ENCODE measurements at regions not wholly inside any gene's neighbourhood (a gene's known extent, or its start where the extent isn't known, plus 50 kb on each side); places are given as distances from the start of the nearest gene placed in this dataset.
"Not testable (repeated sequence)": the region's sequence is repeated elsewhere in the genome, so short reads cannot be mapped to it uniquely, and the experiment has no call there.

- not testable (repeated sequence) for H3K4me1 ChIP-seq (ENCODE audit: control insufficient read depth in 3 of 3, insufficient read depth in 3 of 3, low read length in 3 of 3); H3K27me3 ChIP-seq (ENCODE audit: control insufficient read depth in 3 of 3, insufficient read depth in 3 of 3, low read length in 3 of 3); H3K9me3 ChIP-seq (ENCODE audit: control insufficient read depth in 3 of 3, low read length in 3 of 3); H3K36me3 ChIP-seq (ENCODE audit: control insufficient read depth in 3 of 3, insufficient read depth in 3 of 3, low read length in 3 of 3); H3K9ac ChIP-seq (ENCODE audit: low read depth in 1 of 3, low read length in 3 of 3); H3K4me3 ChIP-seq (ENCODE audit: low read length in 3 of 3); H3K27ac ChIP-seq (ENCODE audit: low read depth, low read length)
Observed at GRCh38 chr1:149356152-149356551, 118.7 kb upstream of the NBPF19 start.

- H3K4me3 ChIP-seq (ENCODE audit: low read length in 3 of 3); H3K4me1 ChIP-seq (ENCODE audit: control insufficient read depth in 3 of 3, insufficient read depth in 3 of 3, low read length in 3 of 3); H3K27ac ChIP-seq (ENCODE audit: low read depth, low read length); H3K9me3 ChIP-seq (ENCODE audit: control insufficient read depth in 3 of 3, low read length in 3 of 3); H3K9ac ChIP-seq (ENCODE audit: low read depth in 1 of 3, low read length in 3 of 3); H3K27me3 ChIP-seq (ENCODE audit: control insufficient read depth in 3 of 3, insufficient read depth in 3 of 3, low read length in 3 of 3); H3K36me3 ChIP-seq (ENCODE audit: control insufficient read depth in 3 of 3, insufficient read depth in 3 of 3, low read length in 3 of 3): not testable (repeated sequence)
Observed at GRCh38 chr1:149360351-149360750, 114.5 kb upstream of the NBPF19 start.

DNA sequence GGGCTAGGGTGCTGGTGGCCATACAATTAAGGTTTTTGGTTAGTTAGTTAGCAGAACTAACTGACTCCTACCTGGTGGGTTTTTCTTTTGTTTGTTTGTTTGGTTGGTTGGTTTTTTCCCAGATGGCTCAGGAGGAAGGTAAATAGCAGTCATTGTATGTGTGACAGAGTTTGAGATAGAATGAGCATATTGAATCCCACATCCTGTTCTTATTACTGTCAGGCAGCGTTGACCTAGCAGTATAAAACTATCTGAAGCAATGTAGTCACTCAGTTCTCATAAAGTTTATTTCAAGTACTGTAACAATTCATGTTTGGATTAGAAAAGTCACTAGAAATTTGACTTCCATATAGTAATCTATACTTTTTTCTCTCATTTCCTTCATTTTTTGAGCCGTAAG is 113.5 kb upstream of the NBPF19 start:
- not testable (repeated sequence) for H3K4me3 ChIP-seq (ENCODE audit: low read length in 3 of 3); H3K9me3 ChIP-seq (ENCODE audit: control insufficient read depth in 3 of 3, low read length in 3 of 3); H3K36me3 ChIP-seq (ENCODE audit: control insufficient read depth in 3 of 3, insufficient read depth in 3 of 3, low read length in 3 of 3); H3K9ac ChIP-seq (ENCODE audit: low read depth in 1 of 3, low read length in 3 of 3); H3K27me3 ChIP-seq (ENCODE audit: control insufficient read depth in 3 of 3, insufficient read depth in 3 of 3, low read length in 3 of 3); H3K27ac ChIP-seq (ENCODE audit: low read depth, low read length); H3K4me1 ChIP-seq (ENCODE audit: control insufficient read depth in 3 of 3, insufficient read depth in 3 of 3, low read length in 3 of 3)

DNA sequence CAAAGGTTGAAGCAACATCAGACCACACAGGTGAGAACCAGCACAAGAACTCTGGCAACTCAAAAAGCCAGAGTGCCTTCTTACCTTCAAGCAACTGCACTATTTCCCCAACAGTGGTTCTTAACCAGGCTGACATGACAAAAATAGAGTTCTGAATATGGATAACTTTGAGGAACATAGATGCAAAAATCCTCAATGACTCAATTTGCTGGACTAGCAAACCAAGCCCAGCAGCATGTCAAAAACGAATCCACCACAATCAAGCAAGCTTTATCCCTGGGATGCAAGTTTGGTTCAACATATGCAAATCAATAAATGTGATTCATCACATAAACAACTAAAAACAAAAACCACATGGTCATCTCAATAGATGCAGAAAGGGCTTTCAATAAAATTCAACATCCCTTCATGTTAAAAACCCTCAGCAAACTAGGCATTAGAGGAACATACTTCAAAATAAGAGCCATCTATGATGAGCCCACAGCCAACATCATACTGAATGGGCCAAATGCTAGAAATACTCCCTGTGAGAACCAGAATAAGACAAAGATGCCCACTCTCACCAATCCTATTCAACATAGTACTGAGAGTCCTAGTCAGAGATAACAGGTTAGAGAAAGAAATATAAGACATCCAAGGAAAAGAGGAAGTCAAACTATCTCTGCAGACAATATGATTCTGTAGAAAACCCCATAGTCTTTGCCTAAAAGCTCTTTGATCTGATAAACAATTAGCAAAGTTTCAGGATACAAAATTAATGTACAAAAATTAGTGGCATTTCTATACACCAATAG is 110.5 kb upstream of the NBPF19 start:
- not testable (repeated sequence) for H3K4me1 ChIP-seq (ENCODE audit: control insufficient read depth in 3 of 3, insufficient read depth in 3 of 3, low read length in 3 of 3); H3K27ac ChIP-seq (ENCODE audit: low read depth, low read length); H3K27me3 ChIP-seq (ENCODE audit: control insufficient read depth in 3 of 3, insufficient read depth in 3 of 3, low read length in 3 of 3); H3K36me3 ChIP-seq (ENCODE audit: control insufficient read depth in 3 of 3, insufficient read depth in 3 of 3, low read length in 3 of 3); H3K9me3 ChIP-seq (ENCODE audit: control insufficient read depth in 3 of 3, low read length in 3 of 3); H3K4me3 ChIP-seq (ENCODE audit: low read length in 3 of 3); H3K9ac ChIP-seq (ENCODE audit: low read depth in 1 of 3, low read length in 3 of 3)

DNA sequence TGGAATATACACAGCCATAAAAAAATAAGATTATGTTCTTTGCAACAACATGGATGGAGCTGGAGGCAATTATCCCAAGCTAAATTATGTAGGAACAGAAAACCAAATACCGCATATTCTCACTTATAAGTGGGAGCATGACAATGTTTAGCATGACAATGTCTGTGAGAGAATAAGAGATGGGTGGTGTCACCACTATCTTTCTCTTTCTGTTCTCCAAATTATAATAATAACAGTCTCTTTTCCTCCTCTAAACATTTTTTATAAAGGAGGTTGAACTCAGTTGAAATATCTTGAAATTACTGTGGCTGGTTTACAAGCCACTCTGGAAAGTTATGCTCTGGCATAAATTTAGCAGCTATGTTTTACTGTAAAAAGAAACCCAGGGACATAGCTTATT is 108.4 kb upstream of the NBPF19 start:
- not testable (repeated sequence) for H3K27ac ChIP-seq (ENCODE audit: low read depth, low read length); H3K4me1 ChIP-seq (ENCODE audit: control insufficient read depth in 3 of 3, insufficient read depth in 3 of 3, low read length in 3 of 3); H3K27me3 ChIP-seq (ENCODE audit: control insufficient read depth in 3 of 3, insufficient read depth in 3 of 3, low read length in 3 of 3); H3K36me3 ChIP-seq (ENCODE audit: control insufficient read depth in 3 of 3, insufficient read depth in 3 of 3, low read length in 3 of 3); H3K9me3 ChIP-seq (ENCODE audit: control insufficient read depth in 3 of 3, low read length in 3 of 3); H3K9ac ChIP-seq (ENCODE audit: low read depth in 1 of 3, low read length in 3 of 3); H3K4me3 ChIP-seq (ENCODE audit: low read length in 3 of 3)

DNA sequence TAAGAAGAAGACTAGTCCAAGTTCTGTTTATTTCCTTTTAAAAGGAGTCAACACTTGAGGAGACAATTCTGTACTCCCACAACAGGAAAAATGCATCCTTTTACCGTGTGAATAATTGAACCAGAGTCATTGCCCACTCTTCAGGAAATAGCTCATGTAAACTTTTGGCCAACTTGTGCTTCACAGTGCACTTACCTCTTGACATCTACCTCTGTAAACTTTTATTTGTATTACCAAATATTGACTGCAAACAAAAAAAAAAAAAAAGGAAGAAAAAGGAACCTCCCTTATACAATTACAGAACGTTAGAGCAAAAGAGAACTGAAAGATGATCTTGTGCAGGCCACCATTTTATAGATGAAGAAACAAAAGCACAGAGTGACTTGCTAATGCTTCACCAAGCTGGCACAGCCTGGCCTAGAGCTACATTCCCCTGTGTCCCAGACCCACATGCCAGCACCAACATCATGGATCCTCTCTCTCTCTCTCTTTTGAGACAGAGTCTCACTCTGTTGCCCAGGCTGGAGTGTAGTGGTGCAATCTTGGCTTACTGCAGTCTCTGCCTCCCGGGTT is 107.3 kb upstream of the NBPF19 start:
- not testable (repeated sequence) for H3K9ac ChIP-seq (ENCODE audit: low read depth in 1 of 3, low read length in 3 of 3)

GRCh38 chr1:149368337-149368736 is 106.5 kb upstream of the NBPF19 start:
- H3K27ac ChIP-seq (ENCODE audit: low read depth, low read length); H3K4me1 ChIP-seq (ENCODE audit: control insufficient read depth in 3 of 3, insufficient read depth in 3 of 3, low read length in 3 of 3); H3K4me3 ChIP-seq (ENCODE audit: low read length in 3 of 3); H3K36me3 ChIP-seq (ENCODE audit: control insufficient read depth in 3 of 3, insufficient read depth in 3 of 3, low read length in 3 of 3); H3K9me3 ChIP-seq (ENCODE audit: control insufficient read depth in 3 of 3, low read length in 3 of 3); H3K27me3 ChIP-seq (ENCODE audit: control insufficient read depth in 3 of 3, insufficient read depth in 3 of 3, low read length in 3 of 3); H3K9ac ChIP-seq (ENCODE audit: low read depth in 1 of 3, low read length in 3 of 3): not testable (repeated sequence)

More for the DNA sequence above, 107.3 kb upstream of the NBPF19 start:
- H3K36me3 ChIP-seq (ENCODE audit: control insufficient read depth in 3 of 3, insufficient read depth in 3 of 3, low read length in 3 of 3); H3K4me1 ChIP-seq (ENCODE audit: control insufficient read depth in 3 of 3, insufficient read depth in 3 of 3, low read length in 3 of 3); H3K27me3 ChIP-seq (ENCODE audit: control insufficient read depth in 3 of 3, insufficient read depth in 3 of 3, low read length in 3 of 3); H3K27ac ChIP-seq (ENCODE audit: low read depth, low read length); H3K9me3 ChIP-seq (ENCODE audit: control insufficient read depth in 3 of 3, low read length in 3 of 3); H3K4me3 ChIP-seq (ENCODE audit: low read length in 3 of 3): not testable (repeated sequence)

GRCh38 chr1:149369081-149369480 is 105.8 kb upstream of the NBPF19 start:
- H3K9me3 ChIP-seq (ENCODE audit: control insufficient read depth in 3 of 3, low read length in 3 of 3); H3K4me1 ChIP-seq (ENCODE audit: control insufficient read depth in 3 of 3, insufficient read depth in 3 of 3, low read length in 3 of 3); H3K9ac ChIP-seq (ENCODE audit: low read depth in 1 of 3, low read length in 3 of 3); H3K27ac ChIP-seq (ENCODE audit: low read depth, low read length); H3K27me3 ChIP-seq (ENCODE audit: control insufficient read depth in 3 of 3, insufficient read depth in 3 of 3, low read length in 3 of 3); H3K4me3 ChIP-seq (ENCODE audit: low read length in 3 of 3); H3K36me3 ChIP-seq (ENCODE audit: control insufficient read depth in 3 of 3, insufficient read depth in 3 of 3, low read length in 3 of 3): not testable (repeated sequence)

DNA sequence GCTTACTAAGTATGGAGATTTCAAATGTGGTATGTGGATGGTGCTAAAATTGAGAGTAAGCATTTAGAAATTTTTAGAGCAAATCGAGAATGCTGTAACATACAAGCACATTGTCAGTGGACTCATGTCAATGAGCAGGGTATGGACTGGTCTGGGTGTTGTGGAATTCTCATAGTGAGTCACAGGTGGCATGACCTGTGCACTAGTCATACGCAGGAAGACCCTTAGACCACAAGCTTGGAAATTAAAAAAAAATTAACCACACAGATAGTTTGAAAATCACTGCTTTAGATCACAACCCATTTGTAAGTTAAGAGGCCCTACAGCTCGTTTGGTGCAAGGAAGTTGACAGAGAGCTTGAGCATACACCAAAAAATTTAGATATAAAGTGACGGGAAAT is 102.9 kb upstream of the NBPF19 start:
- not testable (repeated sequence) for H3K9ac ChIP-seq (ENCODE audit: low read depth in 1 of 3, low read length in 3 of 3); H3K27me3 ChIP-seq (ENCODE audit: control insufficient read depth in 3 of 3, insufficient read depth in 3 of 3, low read length in 3 of 3); H3K36me3 ChIP-seq (ENCODE audit: control insufficient read depth in 3 of 3, insufficient read depth in 3 of 3, low read length in 3 of 3); H3K4me1 ChIP-seq (ENCODE audit: control insufficient read depth in 3 of 3, insufficient read depth in 3 of 3, low read length in 3 of 3); H3K9me3 ChIP-seq (ENCODE audit: control insufficient read depth in 3 of 3, low read length in 3 of 3); H3K4me3 ChIP-seq (ENCODE audit: low read length in 3 of 3); H3K27ac ChIP-seq (ENCODE audit: low read depth, low read length)

DNA sequence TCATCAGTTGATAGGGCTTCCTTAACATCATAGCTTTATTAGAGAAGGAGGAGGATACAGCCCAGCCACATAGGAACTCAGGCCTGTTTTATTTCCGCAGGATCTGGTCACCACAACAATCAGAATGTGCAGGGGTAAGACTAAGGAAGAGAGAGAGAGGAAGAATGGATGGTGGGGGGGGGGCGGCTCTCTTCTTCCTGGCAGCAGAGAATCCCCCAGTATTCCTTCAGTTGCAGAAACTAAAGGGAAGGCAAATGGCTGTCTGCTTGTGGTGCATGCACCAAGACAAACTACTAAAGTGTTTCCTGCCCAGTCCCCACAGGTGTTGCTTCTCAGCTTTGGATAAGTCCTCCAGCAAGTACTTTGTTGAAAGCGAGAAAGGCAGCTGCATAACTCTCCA is 96.4 kb upstream of the NBPF19 start:
- not testable (repeated sequence) for H3K27ac ChIP-seq (ENCODE audit: low read depth, low read length); H3K9me3 ChIP-seq (ENCODE audit: control insufficient read depth in 3 of 3, low read length in 3 of 3); H3K27me3 ChIP-seq (ENCODE audit: control insufficient read depth in 3 of 3, insufficient read depth in 3 of 3, low read length in 3 of 3); H3K4me1 ChIP-seq (ENCODE audit: control insufficient read depth in 3 of 3, insufficient read depth in 3 of 3, low read length in 3 of 3); H3K36me3 ChIP-seq (ENCODE audit: control insufficient read depth in 3 of 3, insufficient read depth in 3 of 3, low read length in 3 of 3); H3K9ac ChIP-seq (ENCODE audit: low read depth in 1 of 3, low read length in 3 of 3); H3K4me3 ChIP-seq (ENCODE audit: low read length in 3 of 3)

All from skeletal muscle tissue (tissue), 3 donors.